ENCODE measurements at regions not wholly inside any gene's neighbourhood (a gene's known extent, or its start where the extent isn't known, plus 50 kb on each side); places are given as distances from the start of the nearest gene placed in this dataset.

- Histone ChIP-seq H2BK5ac (ENCODE audit: low read depth, low read length) (no peak overlapping the region), H3K23ac (ENCODE audit: insufficient read length) (no peak overlapping the region), H2AK5ac (ENCODE audit: low read depth, low read length) (no peak overlapping the region), H4K20me1 (replicated peaks in 1 of 2; ENCODE audit: control insufficient read depth in 1 of 2, insufficient read depth in 2 of 2, low read length in 2 of 2) (peaks cover 0 to 2% of the 10 kb centered on the region in 2 experiments), H2AFZ (ENCODE audit: low read length) (no peak overlapping the region), H3K4ac (replicated peaks; ENCODE audit: insufficient read length, low read depth, low read length) (no peak overlapping the region), H3K4me1 (replicated peaks in 1 of 4; ENCODE audit: control insufficient read depth in 3 of 4, insufficient read depth in 4 of 4, low read length in 3 of 4) (peaks cover 0 to 5% (median 0%) of the 10 kb centered on the region in 4 experiments; a peak in 1 of 7 replicates), H3K4me3 (ENCODE audit: extremely low read depth in 1 of 4, insufficient read depth in 2 of 4, low read depth in 3 of 4, low read length in 4 of 4) (no peak overlapping the region), H3K14ac (ENCODE audit: insufficient read length) (no peak overlapping the region), H2BK15ac (ENCODE audit: low read length) (no peak overlapping the region), H4K5ac (ENCODE audit: insufficient read length, low read depth, low read length) (no peak overlapping the region), H3K56ac (replicated peaks; ENCODE audit: insufficient read length, low read depth, low read length) (no peak overlapping the region), H4K91ac (replicated peaks; ENCODE audit: insufficient read length, low read length) (no peak overlapping the region), H3K9me3 (ENCODE audit: insufficient read depth in 2 of 2, low read depth in 1 of 2, low read length in 1 of 2) (no peaks in the 10 kb centered on the region), H3K79me2 (ENCODE audit: control insufficient read depth in 1 of 2, insufficient read depth in 2 of 2, low read length in 2 of 2) (no peaks in the 10 kb centered on the region), H2BK12ac (ENCODE audit: low read depth, low read length) (no peak overlapping the region), H3K79me1 (ENCODE audit: low read depth, low read length) (no peaks in the 10 kb centered on the region), H3K9ac (replicated peaks in 1 of 4; ENCODE audit: extremely low read depth in 1 of 4, low read depth in 3 of 4, low read length in 3 of 4) (no peak overlapping the region), H3K4me2 (ENCODE audit: insufficient read depth in 1 of 2, low read depth in 2 of 2, low read length in 2 of 2) (no peak overlapping the region), H4K8ac (ENCODE audit: extremely low read depth, insufficient read depth, low read length) (no peak overlapping the region), H3K27me3 (replicated peaks in 1 of 4; ENCODE audit: control insufficient read depth in 3 of 4, extremely low read depth in 1 of 4, insufficient read depth in 3 of 4, low read length in 3 of 4) (peaks cover 0 to 2% (median 0%) of the 10 kb centered on the region in 4 experiments; a peak in 1 of 7 replicates), H3K36me3 (ENCODE audit: control insufficient read depth in 2 of 4, insufficient read depth in 4 of 4, low read length in 3 of 4) (no peaks in the 10 kb centered on the region), H3K27ac (ENCODE audit: low read depth, low read length) (no peak overlapping the region), H3K23me2 (ENCODE audit: low read depth, low read length) (no peaks in the 10 kb centered on the region), H2BK120ac (replicated peaks; ENCODE audit: low read depth, low read length) (no peak overlapping the region), H2BK20ac (ENCODE audit: low read length) (no peak overlapping the region), H3K18ac (ENCODE audit: extremely low read depth, low read length) (no peak overlapping the region)
- ChIA-PET POLR2A (ENCODE audit: partially characterized antibody) (no interaction called here), CTCF (ENCODE audit: partially characterized antibody) (no interaction called here)
- no peak for FAIRE-seq
- 83% methylated on average over 5 of the region's 5 CpGs; no CpG with 5 or more reads in 1 of the 2 experiments for WGBS, 2 experiments (ENCODE audit: extremely low coverage in 1 of 2, insufficient coverage in 1 of 2, insufficient read length in 1 of 2, insufficient replicate concordance in 2 of 2, low coverage in 1 of 2, low lambda C conversion rate in 2 of 2, missing lambda C conversion rate in 1 of 2)
- no peak for DNase-seq (ENCODE audit: low read depth in 1 of 2, low spot score in 2 of 2)
- TF ChIP-seq RXRA (IDR thresholded peaks at IDR 0.05; ENCODE audit: insufficient read depth, low read depth, low read length) (no peak), FOSL1 (IDR thresholded peaks at IDR 0.05; ENCODE audit: insufficient read depth, low read depth, low read length) (no peak), GABPA (IDR thresholded peaks at IDR 0.05; ENCODE audit: borderline replicate concordance, insufficient read depth, low read length) (no peak), PHF8 (conservative IDR thresholded peaks at IDR 0.05; ENCODE audit: low read depth, low read length) (no peak), EZH2 (IDR thresholded peaks at IDR 0.05; ENCODE audit: low read depth, low read length, severe bottlenecking) (no peak), E2F6 (IDR thresholded peaks at IDR 0.05) (no peak), SP4 (IDR thresholded peaks at IDR 0.05; ENCODE audit: low read length) (no peak), EGR1 (IDR thresholded peaks at IDR 0.05; ENCODE audit: borderline replicate concordance, low read depth, low read length) (no peak), JUND (IDR thresholded peaks at IDR 0.05; ENCODE audit: low read length) (no peak), RNF2 (IDR thresholded peaks at IDR 0.05; ENCODE audit: borderline replicate concordance, low read depth, low read length, missing control alignments, poor library complexity, severe bottlenecking) (no peak)
Observed at GRCh38 chr12:107513184-107513583, 172.4 kb upstream of the PWP1 start.

All from H1 (cell line).